GM12872 (cell line): ENCODE measurements at regions not wholly inside any gene's neighbourhood (a gene's known extent, or its start where the extent isn't known, plus 50 kb on each side); places are given as distances from the start of the nearest gene placed in this dataset.

ENCODE experiments used
- TF ChIP-seq, protein P1 (sequence below): IDR thresholded peaks from 3 replicates; pipeline ENCODE4 v1.5.1; 2011; ENCODE audit warnings: low read depth, mild to moderate bottlenecking, low read length, moderate library complexity; ENCODE audit not compliant: insufficient read depth

GRCh38 chr16:72312828-72313227 is 140.9 kb upstream of the PMFBP1 start:
- TF ChIP-seq, protein P1, sequence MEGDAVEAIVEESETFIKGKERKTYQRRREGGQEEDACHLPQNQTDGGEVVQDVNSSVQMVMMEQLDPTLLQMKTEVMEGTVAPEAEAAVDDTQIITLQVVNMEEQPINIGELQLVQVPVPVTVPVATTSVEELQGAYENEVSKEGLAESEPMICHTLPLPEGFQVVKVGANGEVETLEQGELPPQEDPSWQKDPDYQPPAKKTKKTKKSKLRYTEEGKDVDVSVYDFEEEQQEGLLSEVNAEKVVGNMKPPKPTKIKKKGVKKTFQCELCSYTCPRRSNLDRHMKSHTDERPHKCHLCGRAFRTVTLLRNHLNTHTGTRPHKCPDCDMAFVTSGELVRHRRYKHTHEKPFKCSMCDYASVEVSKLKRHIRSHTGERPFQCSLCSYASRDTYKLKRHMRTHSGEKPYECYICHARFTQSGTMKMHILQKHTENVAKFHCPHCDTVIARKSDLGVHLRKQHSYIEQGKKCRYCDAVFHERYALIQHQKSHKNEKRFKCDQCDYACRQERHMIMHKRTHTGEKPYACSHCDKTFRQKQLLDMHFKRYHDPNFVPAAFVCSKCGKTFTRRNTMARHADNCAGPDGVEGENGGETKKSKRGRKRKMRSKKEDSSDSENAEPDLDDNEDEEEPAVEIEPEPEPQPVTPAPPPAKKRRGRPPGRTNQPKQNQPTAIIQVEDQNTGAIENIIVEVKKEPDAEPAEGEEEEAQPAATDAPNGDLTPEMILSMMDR, result no peak

DNA sequence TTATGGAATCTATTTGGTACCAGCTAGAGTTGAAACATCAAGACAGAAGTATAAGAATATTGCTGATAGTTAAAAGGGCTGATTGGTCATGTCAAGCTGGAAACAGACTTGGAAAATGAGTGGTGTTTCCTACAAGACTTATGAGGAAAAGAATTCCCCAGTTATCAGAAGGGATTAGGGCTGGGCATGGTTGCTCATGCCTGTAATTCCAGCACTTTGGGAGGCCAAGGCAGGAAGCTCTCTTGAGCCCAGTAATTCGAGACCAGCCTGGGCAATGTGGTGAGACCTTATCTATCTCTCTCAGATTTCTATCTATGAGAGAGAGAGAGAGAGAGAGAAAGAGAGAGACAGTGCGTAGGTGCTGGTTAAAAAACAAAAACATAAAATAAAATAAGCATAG is 139.5 kb upstream of the PMFBP1 start:
- TF ChIP-seq, protein P1, result no peak

GRCh38 chr16:72309001-72309400 is 137.0 kb upstream of the PMFBP1 start:
- TF ChIP-seq, protein P1, result no peak

DNA sequence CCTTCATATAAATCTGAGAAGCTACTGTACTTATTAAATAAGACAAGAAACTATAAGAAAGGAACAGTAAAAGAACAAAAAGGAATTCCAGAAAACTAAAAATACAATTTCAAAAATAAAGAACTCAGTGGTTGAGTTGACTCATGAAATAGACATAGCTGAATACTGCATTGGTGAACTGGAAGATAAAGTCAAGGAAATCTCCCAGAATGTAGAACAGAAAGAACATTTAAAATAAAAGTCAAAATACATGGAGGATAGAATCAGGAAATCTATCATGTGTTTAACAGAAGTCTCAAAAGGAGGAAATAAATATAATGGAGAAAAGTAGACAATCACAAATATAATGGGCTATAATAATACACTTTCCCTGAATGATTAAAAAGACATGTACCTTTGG is 136.4 kb upstream of the PMFBP1 start:
- TF ChIP-seq, protein P1, result no peak

- TF ChIP-seq, protein P1, result no peak
Measured at GRCh38 chr16:72302332-72302731, 130.4 kb upstream of the PMFBP1 start.

DNA sequence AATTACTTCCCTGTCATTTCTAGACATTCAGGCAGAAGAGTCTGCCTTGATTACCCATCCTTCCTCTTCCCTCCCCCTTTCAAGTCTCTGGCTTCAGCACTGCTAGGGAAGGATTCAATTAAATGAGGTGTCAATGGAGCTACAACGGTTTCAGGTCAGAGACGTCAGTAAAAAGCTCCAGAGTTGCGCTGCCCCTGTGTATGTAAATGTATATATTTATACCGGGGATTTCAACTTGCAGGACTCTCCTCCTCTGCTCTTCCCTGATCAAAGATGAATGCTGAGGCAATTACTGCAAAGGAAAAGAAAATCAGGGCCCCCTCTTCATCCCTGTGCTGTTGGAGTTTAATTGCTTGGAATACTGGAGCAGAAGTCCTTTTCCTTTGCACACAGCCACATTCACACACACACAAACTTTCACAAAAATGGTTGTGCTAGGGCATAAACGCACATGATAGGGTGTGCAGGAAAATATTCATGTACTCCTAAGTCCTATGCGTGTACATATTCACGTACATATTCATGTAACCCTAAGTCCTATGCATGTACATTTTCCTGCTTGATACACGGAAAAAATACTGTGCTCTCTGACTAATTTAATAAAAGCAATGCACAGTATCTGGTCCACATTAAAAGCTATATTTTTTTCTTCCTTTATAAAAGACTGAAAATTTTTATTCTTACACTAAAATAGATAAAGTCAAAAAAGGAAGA is 129.7 kb upstream of the PMFBP1 start:
- TF ChIP-seq, protein P1, result no peak

DNA sequence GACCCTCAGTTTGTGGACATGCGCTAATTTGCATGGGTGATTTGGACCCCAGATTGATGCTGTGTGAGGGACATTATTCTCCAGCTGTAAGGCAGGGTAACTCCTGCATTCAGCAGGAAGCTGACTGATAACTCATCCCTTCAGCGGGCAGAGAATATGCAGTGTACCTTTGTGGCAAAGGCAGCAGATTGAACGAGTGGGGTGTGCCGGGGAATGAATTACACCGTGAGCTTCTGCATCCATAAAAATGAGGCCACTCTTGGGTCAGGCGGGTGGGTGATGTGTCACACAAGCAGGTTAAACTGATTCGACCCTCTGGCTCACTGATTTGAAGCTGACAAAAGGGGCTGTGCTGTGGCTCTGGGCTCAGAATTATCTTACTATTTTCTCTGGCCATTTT is 128.9 kb upstream of the PMFBP1 start:
- TF ChIP-seq, protein P1, result no peak
